Ovary (tissue), 3 donors: ENCODE measurements at regions not wholly inside any gene's neighbourhood (a gene's known extent, or its start where the extent isn't known, plus 50 kb on each side); places are given as distances from the start of the nearest gene placed in this dataset.

Source experiments
- CTCF ChIP-seq, 3 donors: fragments of 450-650 bp in 2 of 3; fragments of 200-600 bp in 1 of 3; IDR thresholded peaks; one replicate each; pipeline versions ENCODE4 v1.5.1 to v1.8.0; 2016 to 2022; ENCODE audit warnings: antibody characterized with exemption in 3 of 3, mild to moderate bottlenecking in 1 of 3
- EP300 ChIP-seq: sonication (generic); formaldehyde crosslinking; IDR thresholded peaks from one replicate; pipeline ENCODE4 v1.6.1; 2017; ENCODE audit warnings: antibody characterized with exemption
- POLR2A ChIP-seq: fragments of 450-650 bp; IDR thresholded peaks from one replicate; pipeline ENCODE4 v1.6.1; 2017; ENCODE audit warnings: antibody characterized with exemption, mild to moderate bottlenecking, moderate library complexity
- donor health status: DM: no; HTN: no; CAD: no.

- TF ChIP-seq CTCF (IDR thresholded peaks at IDR 0.05) (no peak), POLR2A (no peak), EP300 (no peak)
Measured at GRCh38 chr7:133165529-133165928, 83.6 kb upstream of the CHCHD3 start.
